ENCODE measurements at regions not wholly inside any gene's neighbourhood (a gene's known extent, or its start where the extent isn't known, plus 50 kb on each side); places are given as distances from the start of the nearest gene placed in this dataset.

DNA sequence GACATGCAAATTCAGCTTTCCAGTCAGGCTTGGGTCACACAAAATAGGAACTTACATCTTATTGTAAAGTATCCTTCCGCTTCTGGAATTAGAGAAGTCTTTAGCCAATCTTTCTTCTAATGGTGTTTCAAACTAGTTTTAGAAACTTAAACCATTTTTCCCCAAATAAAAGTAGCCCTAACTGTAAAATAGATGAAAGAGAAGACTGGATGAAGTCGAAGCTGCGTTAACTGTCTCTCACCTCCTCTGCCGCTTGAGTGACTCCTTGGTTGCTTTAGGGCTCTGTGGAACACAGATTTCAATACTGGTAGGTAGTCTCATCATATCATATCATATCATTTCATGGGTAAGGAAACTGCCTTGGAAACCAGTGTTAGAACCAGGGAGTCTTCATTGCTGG, 498.4 kb downstream of the XIRP2 start:
- TF ChIP-seq POLR2AphosphoS5 (IDR thresholded peaks at IDR 0.05) (no peak), CTCF (IDR thresholded peaks at IDR 0.05) (no peak), EP300 (IDR thresholded peaks at IDR 0.05) (no peak), POLR2A (IDR thresholded peaks at IDR 0.05; ENCODE audit: low read depth) (no peak)

Data from esophagus muscularis mucosa (tissue), 4 donors.